Femur (tissue), 1 donor: ENCODE measurements at regions not wholly inside any gene's neighbourhood (a gene's known extent, or its start where the extent isn't known, plus 50 kb on each side); places are given as distances from the start of the nearest gene placed in this dataset.
"Not testable (repeated sequence)": the region's sequence is repeated elsewhere in the genome, so short reads cannot be mapped to it uniquely, and the experiment has no call there.

Source experiments
- DNase-seq: peaks from one replicate; pipeline ENCODE4 v3.0.0-alpha.2; 2017

DNA sequence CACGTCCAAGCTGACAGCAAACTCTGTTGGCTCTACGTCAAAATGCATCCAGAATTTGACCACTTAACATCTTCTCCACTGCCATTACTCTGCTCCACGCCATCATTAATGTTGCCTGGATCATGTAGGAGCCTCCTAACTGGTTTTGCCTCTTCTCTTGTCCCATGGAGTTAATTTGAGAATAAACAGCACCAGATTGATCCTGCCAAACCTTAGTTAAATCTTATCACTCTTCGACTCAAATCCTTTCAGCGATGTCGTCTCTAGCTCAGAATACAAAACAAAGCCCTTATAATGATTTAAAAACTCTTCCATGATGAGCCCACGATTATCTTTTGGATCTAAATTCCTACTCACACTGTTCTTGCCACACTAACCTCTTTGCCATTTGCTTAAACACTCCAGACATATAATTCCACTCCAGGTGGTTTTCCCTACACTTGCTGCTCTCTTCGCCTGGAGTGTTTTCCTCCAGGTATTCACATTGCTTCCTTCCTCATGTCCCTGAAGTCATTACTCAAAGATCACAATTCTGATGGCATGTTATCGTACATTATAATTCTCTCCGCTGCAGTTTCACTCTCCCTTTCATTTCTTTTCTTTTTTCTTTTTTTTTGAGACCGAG lies 90.7 kb upstream of the KCNK2 start:
- no peak for DNase-seq

DNA sequence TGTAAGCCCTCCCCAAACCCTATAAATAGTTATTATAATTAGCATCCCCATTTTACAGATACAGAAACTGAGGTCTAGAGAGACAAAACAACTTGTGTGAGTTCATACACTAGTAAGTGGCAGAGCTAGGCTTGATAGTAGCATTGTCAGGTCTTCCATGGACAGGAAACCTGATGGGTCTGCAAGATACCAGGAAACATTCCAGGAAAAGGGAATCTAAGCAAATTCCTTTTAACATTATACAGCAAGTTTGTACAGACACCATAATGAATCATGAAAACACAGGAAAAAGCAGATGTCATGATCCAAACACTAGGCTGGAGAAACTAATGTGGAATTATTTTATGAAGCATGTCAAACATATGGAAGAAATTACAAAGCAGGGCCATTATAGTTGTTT lies 89.1 kb upstream of the KCNK2 start:
- no peak for DNase-seq

DNA sequence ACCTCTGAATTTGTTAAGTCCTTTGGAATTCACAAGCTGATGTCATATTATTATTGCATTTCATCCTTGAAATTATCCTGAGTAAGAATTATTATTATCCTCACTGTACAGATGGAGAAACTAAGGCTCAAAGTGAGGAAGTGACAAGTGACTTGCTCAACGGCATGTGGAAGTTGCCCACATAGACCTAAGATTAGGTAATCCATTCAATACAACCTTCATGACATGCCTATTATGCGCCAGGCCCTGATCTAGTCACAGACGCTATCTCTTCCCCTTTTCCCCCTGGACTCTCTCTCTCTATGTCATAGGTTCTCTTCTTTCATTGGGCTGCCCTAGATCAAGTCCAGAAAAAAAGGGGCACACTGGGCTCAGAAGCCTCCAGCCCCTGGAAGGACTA lies 84.9 kb upstream of the KCNK2 start:
- no peak for DNase-seq

DNA sequence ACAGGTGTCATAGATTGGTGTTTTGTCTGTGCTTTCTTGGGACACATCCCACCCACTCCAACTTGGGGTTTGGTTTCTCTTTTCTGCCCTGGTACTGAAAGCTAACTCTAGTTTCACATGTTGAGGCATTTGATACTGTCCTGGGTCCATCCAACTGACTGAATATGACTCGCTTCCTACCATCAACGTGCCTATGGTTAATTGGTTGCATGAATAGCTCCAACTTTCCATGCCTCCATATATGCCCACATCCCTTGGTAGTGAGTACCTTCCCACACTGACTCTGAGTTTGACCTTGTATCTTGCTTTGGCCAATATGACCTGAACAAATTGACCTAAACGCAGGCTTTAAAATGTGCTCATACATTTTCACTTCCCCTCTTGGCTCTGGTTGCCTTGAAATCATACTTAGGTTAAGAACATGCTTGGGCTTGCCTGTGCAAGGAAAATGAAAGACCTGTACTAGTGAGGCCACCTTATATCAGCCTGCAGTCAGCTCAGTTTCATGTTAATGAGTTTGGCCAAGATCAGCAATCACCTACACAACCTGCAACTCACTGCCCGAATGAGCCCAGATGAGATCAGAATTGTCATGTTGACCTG lies 81.0 kb upstream of the KCNK2 start:
- DNase-seq, result no peak

DNA sequence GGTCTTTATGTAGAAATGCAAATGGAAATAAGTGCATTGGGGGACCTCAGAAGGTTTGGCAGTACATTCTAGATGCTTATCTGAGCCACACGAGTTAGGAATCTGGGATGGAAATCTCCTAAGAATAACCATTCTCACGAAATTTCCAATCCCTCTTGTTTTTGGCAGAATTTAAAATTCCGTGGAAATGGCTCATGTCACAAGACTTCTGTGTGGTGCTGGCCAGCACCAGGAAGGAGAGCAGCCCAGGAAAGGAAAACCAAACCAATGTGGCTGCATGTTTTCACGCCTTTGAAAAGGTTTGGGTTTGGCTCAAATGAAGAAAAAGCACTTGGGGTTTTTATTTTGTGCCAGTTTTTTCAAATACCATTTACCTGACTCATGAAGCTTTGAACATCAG lies 80.1 kb upstream of the KCNK2 start:
- no peak for DNase-seq

- no peak for DNase-seq
Observed at GRCh38 chr1:215003686-215004085, 78.9 kb upstream of the KCNK2 start.

- no peak for DNase-seq
Observed at GRCh38 chr1:215004121-215004827, 78.3 kb upstream of the KCNK2 start.

- no peak for DNase-seq
Observed at GRCh38 chr1:215005078-215005477, 77.5 kb upstream of the KCNK2 start.

GRCh38 chr1:215005656-215006345 lies 76.7 kb upstream of the KCNK2 start:
- DNase-seq, result no peak

- DNase-seq, result no peak
Observed at GRCh38 chr1:215007880-215008279, 74.7 kb upstream of the KCNK2 start.

- DNase-seq, result no peak
Observed at GRCh38 chr1:215018555-215018954, 64.0 kb upstream of the KCNK2 start.

- DNase-seq, result no peak
Observed at GRCh38 chr1:215022204-215022603, 60.3 kb upstream of the KCNK2 start.

DNA sequence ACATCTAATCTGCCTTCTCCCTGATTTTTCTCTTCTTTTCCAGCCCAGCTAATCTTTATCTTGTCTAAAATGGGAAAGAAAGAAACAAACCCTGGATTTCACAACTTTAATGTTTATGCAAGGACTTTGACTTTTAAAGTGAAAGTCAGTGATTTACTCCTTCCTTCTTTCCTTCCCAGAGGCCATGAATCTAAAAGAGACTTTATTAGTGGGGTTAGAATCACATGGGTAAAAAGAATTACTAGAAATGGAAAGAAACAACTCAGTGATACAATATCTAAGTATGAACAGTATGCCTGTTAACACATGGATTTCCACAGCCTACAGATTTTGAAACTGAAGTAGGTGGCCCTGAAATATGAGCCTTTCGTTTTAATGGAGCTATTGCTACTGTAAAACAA lies 59.8 kb upstream of the KCNK2 start:
- DNase-seq, result no peak

- no peak for DNase-seq
Observed at GRCh38 chr1:215023155-215023832, 59.2 kb upstream of the KCNK2 start.

- DNase-seq, result no peak
Observed at GRCh38 chr1:215028954-215029353, 53.6 kb upstream of the KCNK2 start.

- not testable (repeated sequence) for DNase-seq
Observed at GRCh38 chr1:215030581-215030980, 52.0 kb upstream of the KCNK2 start.

DNA sequence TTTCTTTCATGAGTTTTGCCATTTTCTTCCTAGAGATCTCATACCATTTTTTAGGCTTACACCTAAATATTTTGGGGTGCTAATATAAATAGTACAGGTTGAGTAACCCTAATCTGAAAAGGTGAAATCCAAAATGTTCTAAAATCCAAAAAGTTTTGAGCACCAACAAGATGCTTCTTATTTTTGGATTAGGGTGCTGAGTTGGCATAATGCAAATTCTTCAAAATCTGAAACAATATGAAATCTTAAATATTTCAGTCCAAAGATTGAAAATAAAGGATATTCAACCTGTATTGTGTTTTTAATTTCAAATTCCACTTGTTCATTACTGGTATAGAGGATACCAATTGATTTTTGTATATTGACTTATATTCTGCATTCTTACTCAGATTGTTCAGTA lies 51.1 kb upstream of the KCNK2 start:
- no peak for DNase-seq
